Neuronal stem cell (in vitro differentiated cells): ENCODE measurements at regions not wholly inside any gene's neighbourhood (a gene's known extent, or its start where the extent isn't known, plus 50 kb on each side); places are given as distances from the start of the nearest gene placed in this dataset.

Experiments used
- DNase-seq: peaks from one replicate; pipeline ENCODE4 v3.0.0-alpha.2; 2013; ENCODE audit warnings: low spot score
- H2AFZ ChIP-seq: one replicate; pipeline ENCODE4 v1.6.1; 2013; ENCODE audit warnings: mild to moderate bottlenecking, low read length, inconsistent platforms
- H2AK5ac ChIP-seq: 2 replicates; pipeline ENCODE4 v1.6.1; 2013; ENCODE audit warnings: low read depth, mild to moderate bottlenecking, inconsistent platforms, low read length, moderate library complexity, mixed read lengths
- H2BK120ac ChIP-seq: 2 replicates; pipeline ENCODE4 v1.6.1; 2013; ENCODE audit warnings: low read depth, mild to moderate bottlenecking, inconsistent platforms, low read length, moderate library complexity, mixed read lengths
- H2BK12ac ChIP-seq: one replicate; pipeline ENCODE4 v1.6.1; 2013; ENCODE audit warnings: low read length, inconsistent platforms
- H2BK15ac ChIP-seq: 2 replicates; pipeline ENCODE4 v1.6.1; 2013; ENCODE audit warnings: mild to moderate bottlenecking, low read length, inconsistent platforms, mixed read lengths
- H2BK5ac ChIP-seq: one replicate; pipeline ENCODE4 v1.6.1; 2013; ENCODE audit warnings: inconsistent platforms, mild to moderate bottlenecking, low read length, moderate library complexity
- H3K14ac ChIP-seq: one replicate; pipeline ENCODE4 v1.6.1; 2013; ENCODE audit warnings: low read length, inconsistent platforms
- H3K18ac ChIP-seq: 2 replicates; pipeline ENCODE4 v1.6.1; 2013; ENCODE audit warnings: low read length, inconsistent platforms
- H3K23ac ChIP-seq: 2 replicates; pipeline ENCODE4 v1.6.1; 2013; ENCODE audit warnings: low read depth, mild to moderate bottlenecking, mixed read lengths, low read length, inconsistent platforms; ENCODE audit not compliant: poor library complexity
- H3K27ac ChIP-seq: replicated peaks from 3 replicates; pipeline ENCODE4 v1.5.1; 2013; ENCODE audit warnings: low read length, inconsistent platforms
- H3K27me3 ChIP-seq, 3 experiments: 2 replicates each; pipeline ENCODE4 v1.6.1; 2013; ENCODE audit warnings: low read length in 3 of 3, mild to moderate bottlenecking in 2 of 3, inconsistent platforms in 1 of 3, low read depth in 1 of 3, mixed read lengths in 1 of 3, moderate library complexity in 1 of 3; ENCODE audit not compliant: control insufficient read depth in 3 of 3, insufficient read depth in 3 of 3
- H3K36me3 ChIP-seq, 2 donors: replicated peaks in 1 of 2; 2 replicates each; pipeline ENCODE4 v1.6.1; 2013; ENCODE audit warnings: low read length in 2 of 2; ENCODE audit not compliant: control insufficient read depth in 2 of 2, insufficient read depth in 2 of 2
- H3K4ac ChIP-seq: 2 replicates; pipeline ENCODE4 v1.6.1; 2013; ENCODE audit warnings: inconsistent platforms, mild to moderate bottlenecking, low read length, moderate library complexity
- H3K4me1 ChIP-seq, 2 donors: 1 replicate in 1 of 2; 2 replicates in 1 of 2; pipeline ENCODE4 v1.6.1; 2013; ENCODE audit warnings: low read length in 2 of 2, low read depth in 1 of 2; ENCODE audit not compliant: control insufficient read depth in 2 of 2, insufficient read depth in 1 of 2
- H3K4me2 ChIP-seq: one replicate; pipeline ENCODE4 v1.6.1; 2013; ENCODE audit warnings: mild to moderate bottlenecking, low read length, inconsistent platforms; ENCODE audit not compliant: insufficient read depth, poor library complexity, severe bottlenecking
- H3K4me3 ChIP-seq, 2 donors: 2 replicates each; pipeline ENCODE4 v1.5.1; 2013; ENCODE audit warnings: low read length in 2 of 2, mild to moderate bottlenecking in 2 of 2, inconsistent platforms in 1 of 2, moderate library complexity in 1 of 2
- H3K79me1 ChIP-seq: one replicate; pipeline ENCODE4 v1.6.1; 2013; ENCODE audit warnings: low read depth, mild to moderate bottlenecking, inconsistent platforms, low read length, moderate library complexity
- H3K9ac ChIP-seq: one replicate; pipeline ENCODE4 v1.6.1; 2013; ENCODE audit warnings: mild to moderate bottlenecking, low read depth, low read length, inconsistent platforms; ENCODE audit not compliant: poor library complexity
- H3K9me3 ChIP-seq, 2 donors: replicated peaks in 1 of 2; 2 replicates each; pipeline versions ENCODE3 to v1.6.1; 2013; ENCODE audit warnings: low read length in 2 of 2, mild to moderate bottlenecking in 2 of 2, inconsistent platforms in 1 of 2, low read depth in 1 of 2, mixed read lengths in 1 of 2, moderate library complexity in 1 of 2; ENCODE audit not compliant: control insufficient read depth in 2 of 2, insufficient read depth in 1 of 2
- H4K8ac ChIP-seq: one replicate; pipeline ENCODE4 v1.6.1; 2013; ENCODE audit warnings: low read depth, mild to moderate bottlenecking, inconsistent platforms, low read length, moderate library complexity
- H4K91ac ChIP-seq: one replicate; pipeline ENCODE4 v1.6.1; 2013; ENCODE audit warnings: low read length, low read depth, mild to moderate bottlenecking, inconsistent platforms; ENCODE audit not compliant: poor library complexity
- WGBS, 2 donors: extraction: QIAGEN DNeasy Blood & Tissue Kit; methylation state at CpG; one replicate each; pipeline ENCODE4 v1.1.7; 2013; ENCODE audit warnings: missing lambda C conversion rate in 2 of 2, mixed read lengths in 1 of 2; ENCODE audit not compliant: insufficient read length in 2 of 2, insufficient replicate concordance in 1 of 2; ENCODE audit errors: extremely low coverage in 2 of 2; 5-methylcytosine and 5-hydroxymethylcytosine counted together

DNA sequence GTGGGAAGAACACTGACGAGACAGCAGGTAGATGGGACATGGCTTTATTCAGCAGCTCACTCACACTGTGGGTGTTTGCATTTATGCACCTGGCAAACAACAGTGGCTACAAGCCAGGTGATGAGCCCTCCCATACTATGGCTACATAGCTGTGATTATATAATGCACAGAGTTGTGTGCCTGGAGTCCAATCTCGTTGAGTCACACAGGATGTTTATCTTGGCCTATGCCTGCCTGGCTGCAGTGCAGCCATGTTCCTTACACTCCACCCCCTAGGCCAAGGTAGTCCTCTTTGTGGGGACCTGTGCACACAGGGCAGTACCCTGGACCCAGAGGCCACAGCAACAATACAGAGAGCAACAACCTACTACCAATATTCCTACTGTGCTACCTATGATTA, 1643.8 kb downstream of the MRPL39 start:
- no peak for DNase-seq
- no peak overlapping the region for H3K9ac ChIP-seq
- no peak overlapping the region for H3K27ac ChIP-seq
- no peak overlapping the region for H3K18ac ChIP-seq
- H4K91ac ChIP-seq = peak overlapping the region; percentile 82
- no peak overlapping the region for H2BK15ac ChIP-seq
- H3K9me3 ChIP-seq = no peaks in the 10 kb centered on the region
- no peak overlapping the region for H4K8ac ChIP-seq
- no peaks in the 10 kb centered on the region for H3K27me3 ChIP-seq
- no peak overlapping the region for H3K4me2 ChIP-seq
- H3K36me3 ChIP-seq = no peaks in the 10 kb centered on the region
- H3K79me1 ChIP-seq = no peaks in the 10 kb centered on the region
- H3K4me1 ChIP-seq = peaks cover 0 to 2% of the 10 kb centered on the region in 2 donors
- H3K14ac ChIP-seq = no peak overlapping the region
- no peak overlapping the region for H2AFZ ChIP-seq
- no peak overlapping the region for H2BK5ac ChIP-seq
- no peak overlapping the region for H2BK12ac ChIP-seq
- no peak overlapping the region for H3K4me3 ChIP-seq
- H2AK5ac ChIP-seq = no peak overlapping the region
- no CpG with 5 or more reads among the region's 2 CpGs for WGBS, 2 donors
- no peak overlapping the region for H2BK120ac ChIP-seq
- H3K4ac ChIP-seq = no peak overlapping the region
- H3K23ac ChIP-seq = no peak overlapping the region

GRCh38 chr21:23960769-23961168, 1646.5 kb downstream of the MRPL39 start:
- Histone ChIP-seq H3K14ac (no peak overlapping the region), H3K4me2 (no peak overlapping the region), H3K18ac (no peak overlapping the region)

DNA sequence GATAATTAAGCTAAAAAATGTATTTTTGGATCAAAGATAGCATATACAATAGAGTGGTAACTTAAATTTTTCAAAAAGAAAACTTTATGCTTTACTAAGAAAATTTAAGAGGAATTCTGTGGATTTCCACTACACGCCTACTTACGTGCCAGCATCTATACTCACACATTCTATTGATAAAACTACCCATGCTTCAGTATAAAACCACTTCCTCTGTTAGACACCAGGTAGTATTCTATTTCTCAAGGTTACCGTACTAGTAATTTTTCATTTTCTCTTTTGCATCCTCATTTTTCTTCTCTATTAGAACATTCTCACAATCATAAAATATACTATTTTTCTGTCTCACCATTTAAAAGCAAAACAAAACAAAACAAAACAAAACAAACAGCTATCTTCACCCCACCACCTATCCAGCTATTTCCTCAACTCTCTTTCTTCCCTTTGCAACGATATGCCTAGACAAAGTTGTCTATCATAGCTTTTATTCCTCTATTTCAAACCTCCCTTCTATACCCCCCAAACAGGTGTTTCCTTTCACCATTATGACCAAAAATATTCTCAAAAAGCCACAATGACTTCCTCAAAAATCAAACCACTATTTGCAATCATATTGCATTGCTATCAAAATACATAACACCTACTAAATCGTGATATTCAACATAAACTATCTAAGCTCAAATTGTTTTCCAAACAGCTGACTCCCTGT, 1652.0 kb downstream of the MRPL39 start:
- H2BK120ac ChIP-seq = no peak overlapping the region
- no peak overlapping the region for H2BK12ac ChIP-seq
- no peak overlapping the region for H3K4me3 ChIP-seq
- 100% methylated on average over 1 of the region's 5 CpGs; no CpG with 5 or more reads in 1 of the 2 donors for WGBS, 2 donors
- no peak overlapping the region for H4K91ac ChIP-seq
- H3K9me3 ChIP-seq = no peaks in the 10 kb centered on the region
- no peaks in the 10 kb centered on the region for H3K27me3 ChIP-seq
- H3K14ac ChIP-seq = no peak overlapping the region
- H3K4me2 ChIP-seq = no peak overlapping the region
- H3K79me1 ChIP-seq = no peaks in the 10 kb centered on the region
- DNase-seq = no peak
- H2AK5ac ChIP-seq = no peak overlapping the region
- H3K9ac ChIP-seq = no peak overlapping the region
- no peak overlapping the region for H2AFZ ChIP-seq
- H3K23ac ChIP-seq = no peak overlapping the region
- no peaks in the 10 kb centered on the region for H3K36me3 ChIP-seq
- H3K4me1 ChIP-seq = no peaks in the 10 kb centered on the region
- H3K4ac ChIP-seq = no peak overlapping the region
- no peak overlapping the region for H3K18ac ChIP-seq
- H2BK15ac ChIP-seq = no peak overlapping the region
- H3K27ac ChIP-seq = no peak overlapping the region
- no peak overlapping the region for H4K8ac ChIP-seq
- H2BK5ac ChIP-seq = no peak overlapping the region

More at GRCh38 chr21:23960769-23961168, 1646.5 kb downstream of the MRPL39 start:
- Histone ChIP-seq H2BK5ac (no peak overlapping the region), H3K36me3 (no peaks in the 10 kb centered on the region), H4K8ac (no peak overlapping the region), H3K23ac (no peak overlapping the region), H3K27ac (no peak overlapping the region), H3K4me1 (peaks cover 0 to 2% of the 10 kb centered on the region in 2 donors), H4K91ac (no peak overlapping the region), H3K4ac (no peak overlapping the region), H3K4me3 (no peak overlapping the region), H2BK120ac (no peak overlapping the region), H2AFZ (no peak overlapping the region), H3K79me1 (no peaks in the 10 kb centered on the region), H3K9ac (no peak overlapping the region), H2BK12ac (no peak overlapping the region), H3K27me3 (no peaks in the 10 kb centered on the region), H2BK15ac (no peak overlapping the region), H3K9me3 (no peaks in the 10 kb centered on the region), H2AK5ac (no peak overlapping the region)
- WGBS, 2 donors = no CpG with 5 or more reads among the region's 2 CpGs
- no peak for DNase-seq

DNA sequence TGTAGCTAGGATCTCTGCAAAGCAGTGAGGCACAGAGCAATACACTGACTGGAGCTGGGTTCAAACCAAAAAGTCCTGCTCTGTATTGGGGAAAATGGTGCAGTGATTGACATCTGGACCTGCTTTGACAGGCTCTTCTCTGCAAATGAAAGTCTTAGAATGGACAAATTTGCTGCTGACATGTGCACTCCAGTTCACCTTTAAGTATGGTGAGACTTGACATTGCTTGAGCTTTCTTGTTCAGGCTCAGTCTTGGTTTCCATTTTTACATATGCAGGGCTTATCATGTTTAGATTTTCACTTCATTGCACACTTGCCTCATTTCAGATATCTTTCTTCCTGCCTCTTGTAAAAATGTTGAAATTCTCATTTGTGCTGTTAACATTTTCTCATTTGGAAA, 1655.0 kb downstream of the MRPL39 start:
- H2BK120ac ChIP-seq = no peak overlapping the region
- no peak overlapping the region for H3K27ac ChIP-seq
- H3K14ac ChIP-seq = no peak overlapping the region
- no peaks in the 10 kb centered on the region for H3K4me1 ChIP-seq
- no peaks in the 10 kb centered on the region for H3K9me3 ChIP-seq
- H3K36me3 ChIP-seq = no peaks in the 10 kb centered on the region
- no peak overlapping the region for H3K4ac ChIP-seq
- no peak overlapping the region for H2BK12ac ChIP-seq
- no peaks in the 10 kb centered on the region for H3K27me3 ChIP-seq
- no peak overlapping the region for H2AFZ ChIP-seq
- H3K4me3 ChIP-seq = no peak overlapping the region
- H3K79me1 ChIP-seq = no peaks in the 10 kb centered on the region
- no peak overlapping the region for H3K23ac ChIP-seq
- H3K18ac ChIP-seq = no peak overlapping the region
- no peak overlapping the region for H2BK5ac ChIP-seq
- no peak overlapping the region for H4K91ac ChIP-seq
- DNase-seq = no peak
- no peak overlapping the region for H3K9ac ChIP-seq
- no peak overlapping the region for H4K8ac ChIP-seq
- no peak overlapping the region for H2AK5ac ChIP-seq
- H2BK15ac ChIP-seq = no peak overlapping the region
- no peak overlapping the region for H3K4me2 ChIP-seq
